Stimulated activated naive CD8-positive, alpha-beta T cell treated with anti-CD3 and anti-CD28 coated beads, Interleukin-15, Interleukin-2, amounts not matched to agents 100 U/mL and 50 U/mL, for 24 hours (primary cell): ENCODE measurements at regions not wholly inside any gene's neighbourhood (a gene's known extent, or its start where the extent isn't known, plus 50 kb on each side); places are given as distances from the start of the nearest gene placed in this dataset.

ENCODE experiments used
- ATAC-seq: fragments of 150-1000 bp; cut with Tn5 transposase; one replicate; pipeline ENCODE4 v1.10.0; 2021
- DNase-seq: peaks from one replicate; pipeline ENCODE4 v3.0.0; 2021

- DNase-seq (no peak), ATAC-seq (no peak)
Observed at GRCh38 chr2:118274841-118275510, 186.7 kb downstream of the INSIG2 start.

- DNase-seq (no peak), ATAC-seq (no peak)
Observed at GRCh38 chr2:118272391-118272790, 184.1 kb downstream of the INSIG2 start.

GRCh38 chr2:118269408-118270051, 181.3 kb downstream of the INSIG2 start:
- ATAC-seq = no peak
- DNase-seq = no peak

GRCh38 chr2:118268268-118268667, 180.0 kb downstream of the INSIG2 start:
- ATAC-seq (no peak), DNase-seq (no peak)

- DNase-seq (no peak), ATAC-seq (no peak)
Observed at GRCh38 chr2:118265873-118266455, 177.7 kb downstream of the INSIG2 start.

DNA sequence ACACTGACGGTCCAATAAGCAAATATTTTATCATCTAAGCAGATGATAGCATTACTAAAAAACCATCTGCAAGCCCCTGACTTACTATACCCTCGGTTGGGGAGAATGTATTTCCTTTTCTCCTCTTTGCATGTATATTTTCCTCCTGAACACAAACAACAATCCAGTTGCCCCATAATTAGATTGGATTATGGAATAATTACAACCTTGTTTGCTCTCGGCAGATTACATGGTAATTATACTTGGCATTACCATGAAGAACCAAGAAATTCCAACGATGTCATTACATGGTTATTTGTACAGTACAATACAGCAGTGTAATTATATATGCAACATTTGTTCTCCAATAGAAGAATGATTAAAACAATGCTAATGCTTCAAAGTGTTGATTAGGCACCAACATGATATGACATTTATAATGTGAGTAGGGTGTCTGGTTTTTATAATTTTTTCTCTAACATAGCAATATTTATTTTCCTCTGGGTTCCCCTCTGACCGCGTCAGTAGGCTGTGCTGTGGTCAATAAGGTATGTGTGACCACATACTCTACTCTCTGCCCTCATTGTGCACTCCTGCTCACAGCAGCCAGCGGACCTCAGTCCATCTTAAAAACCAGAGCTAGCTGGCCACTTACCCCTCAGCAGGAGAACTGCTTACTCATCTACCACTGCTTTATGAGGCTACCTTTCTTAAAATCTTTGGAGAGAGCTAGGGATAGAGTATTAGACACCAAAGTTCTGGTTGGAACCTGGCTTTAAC, 176.1 kb downstream of the INSIG2 start:
- ATAC-seq (no peak), DNase-seq (no peak)

- ATAC-seq (no peak), DNase-seq (no peak)
Observed at GRCh38 chr2:118257696-118258095, 169.4 kb downstream of the INSIG2 start.

DNA sequence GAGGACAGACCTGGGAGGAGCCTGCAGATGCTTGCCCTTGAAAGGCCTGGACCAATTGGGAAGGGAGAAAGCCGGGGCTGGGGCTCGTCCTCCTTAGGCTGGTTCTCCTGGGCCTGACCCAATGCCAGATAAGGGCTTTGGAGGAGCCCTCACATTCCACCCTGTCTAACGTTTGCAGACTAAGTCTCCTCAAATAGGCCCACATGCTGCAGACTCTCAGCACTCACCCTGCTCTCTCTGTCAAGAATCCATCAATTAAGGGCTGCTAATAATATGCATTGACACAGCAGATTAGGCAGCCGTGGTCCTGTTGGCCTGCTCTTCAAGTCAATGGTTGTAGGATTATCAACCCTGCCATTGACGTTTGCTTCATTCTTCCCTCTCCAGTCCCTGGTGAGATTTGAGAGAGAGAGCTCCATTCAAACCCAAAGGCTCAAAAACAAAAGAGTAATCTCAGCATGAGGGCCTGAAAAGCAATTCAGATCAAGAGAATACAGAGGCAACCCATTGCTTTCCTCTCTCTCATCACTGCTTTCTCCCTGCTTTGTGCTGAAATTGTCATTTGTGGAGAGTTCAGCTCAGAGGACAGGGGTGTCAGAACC, 167.6 kb downstream of the INSIG2 start:
- ATAC-seq (no peak), DNase-seq (no peak)

DNA sequence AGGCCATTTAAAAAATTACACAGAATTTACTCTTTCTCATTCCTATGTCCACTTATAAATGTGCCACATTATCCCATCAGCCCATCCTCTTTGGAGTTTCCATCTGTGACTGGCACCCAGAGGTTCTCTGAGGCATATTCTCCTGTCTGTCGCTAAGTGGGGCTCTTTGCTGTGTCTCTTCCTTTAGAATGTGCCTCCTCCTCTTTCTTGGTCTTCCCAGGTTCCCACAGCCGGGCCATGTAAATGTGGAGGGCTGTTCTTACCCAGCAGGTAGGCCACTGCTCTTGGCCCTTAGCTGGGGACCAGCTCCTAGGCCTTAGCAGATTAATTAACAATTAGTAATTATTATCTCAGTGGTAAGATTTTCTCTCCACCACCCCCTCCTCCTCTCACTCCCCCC, 167.0 kb downstream of the INSIG2 start:
- ATAC-seq (no peak), DNase-seq (no peak)

DNA sequence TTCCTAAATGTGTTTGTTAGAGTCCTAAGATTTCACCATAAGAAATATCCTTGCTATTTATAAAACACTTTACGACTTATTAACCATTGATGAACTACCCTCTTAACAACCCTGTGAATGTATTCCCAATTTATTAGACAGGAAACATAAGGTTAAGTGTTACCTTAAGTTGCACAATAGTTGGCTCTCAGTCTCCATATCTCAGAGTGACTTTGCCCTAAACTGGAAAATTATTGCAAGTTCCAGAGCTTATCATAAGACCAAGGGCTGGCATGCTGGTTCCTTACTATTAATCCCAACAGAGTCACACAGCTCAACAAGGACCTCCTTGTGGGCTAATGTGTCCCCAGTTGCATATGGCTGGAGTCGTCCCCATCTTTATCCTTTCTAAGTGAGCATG, 165.8 kb downstream of the INSIG2 start:
- no peak for DNase-seq
- no peak for ATAC-seq

- DNase-seq (no peak), ATAC-seq (no peak)
Observed at GRCh38 chr2:118251427-118251826, 163.2 kb downstream of the INSIG2 start.

DNA sequence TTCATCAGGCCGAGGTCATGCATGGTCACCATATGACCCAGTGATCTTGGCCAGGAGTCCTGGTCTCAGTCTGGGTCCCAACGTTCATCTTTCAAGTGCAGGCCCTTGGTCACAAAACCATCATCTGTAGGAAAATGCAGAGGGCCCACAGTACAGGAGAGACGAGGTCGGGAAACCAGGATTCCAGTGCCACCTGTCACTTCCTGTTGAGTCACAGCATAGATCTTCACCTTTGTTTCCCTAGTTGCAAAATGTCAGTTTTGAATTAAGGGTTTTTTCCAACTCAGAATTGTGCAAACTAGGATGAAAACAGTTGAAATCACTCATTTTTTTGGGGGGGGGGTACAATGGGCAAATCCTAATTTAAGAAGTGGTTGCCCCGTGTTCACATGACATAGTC, 162.2 kb downstream of the INSIG2 start:
- no peak for ATAC-seq
- no peak for DNase-seq

- DNase-seq (no peak), ATAC-seq (no peak)
Observed at GRCh38 chr2:118250001-118250400, 161.7 kb downstream of the INSIG2 start.

DNA sequence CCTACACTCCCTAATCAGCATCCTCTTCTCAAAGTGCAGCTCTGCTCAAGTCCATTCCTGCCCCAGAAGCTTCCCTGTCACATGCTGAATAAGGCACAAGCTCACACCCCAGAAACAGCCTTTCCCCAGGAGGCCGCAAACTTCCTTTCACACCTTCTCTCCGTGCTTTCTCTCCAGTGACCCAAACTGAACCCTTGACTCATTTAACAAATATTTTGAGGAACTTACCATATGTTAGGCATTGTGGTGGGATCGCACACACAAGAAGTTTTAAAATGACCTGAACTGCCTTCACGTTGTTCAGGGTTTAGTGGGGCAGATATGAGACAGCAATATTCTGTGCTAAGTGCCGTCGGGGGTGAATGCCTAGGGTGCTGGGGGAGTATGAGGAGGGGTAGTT, 161.3 kb downstream of the INSIG2 start:
- ATAC-seq (no peak), DNase-seq (no peak)

DNA sequence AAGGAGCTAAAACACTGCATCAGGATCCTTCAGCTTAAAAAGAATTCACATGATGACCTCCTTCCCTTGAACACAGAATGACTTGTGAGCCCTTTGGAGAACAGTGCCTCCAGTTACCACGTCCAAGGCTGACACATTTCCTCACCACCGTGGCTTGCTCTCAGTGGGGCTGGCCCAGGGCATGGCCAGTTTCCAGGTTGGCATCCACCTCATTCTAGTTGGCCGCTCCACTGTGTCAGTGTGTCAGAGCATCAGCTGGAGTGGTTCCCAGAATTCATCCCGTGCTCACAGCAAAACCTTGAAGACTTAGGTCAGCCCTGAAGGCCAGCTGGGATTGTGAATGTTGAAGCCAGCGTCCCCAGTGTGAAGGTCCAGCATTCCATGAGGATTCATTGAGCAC, 158.5 kb downstream of the INSIG2 start:
- no peak for DNase-seq
- ATAC-seq = no peak

DNA sequence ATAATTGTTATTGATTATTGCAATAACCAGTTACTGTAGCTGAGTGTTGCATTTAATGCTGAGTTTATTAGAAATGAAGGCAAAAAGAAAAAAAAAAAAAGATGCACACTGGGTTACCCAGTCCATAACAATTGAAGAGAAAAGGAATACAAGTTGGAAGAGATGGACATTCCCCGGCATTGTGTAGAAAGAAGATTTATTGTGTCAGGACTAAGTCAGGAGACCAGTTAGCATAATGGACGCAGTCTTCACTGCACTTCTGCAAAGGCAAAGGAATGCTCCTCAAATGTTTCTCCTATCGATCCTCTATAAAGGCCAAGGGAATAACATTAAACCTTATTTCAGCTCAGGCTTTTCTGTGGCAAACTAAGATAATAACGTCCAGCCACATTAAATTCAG, 157.8 kb downstream of the INSIG2 start:
- ATAC-seq (no peak), DNase-seq (no peak)

- ATAC-seq = no peak
- DNase-seq = no peak
Observed at GRCh38 chr2:118244686-118245085, 156.4 kb downstream of the INSIG2 start.

- no peak for ATAC-seq
Observed at GRCh38 chr2:118243031-118243430, 154.8 kb downstream of the INSIG2 start.

GRCh38 chr2:118242216-118242615, 153.9 kb downstream of the INSIG2 start:
- DNase-seq (no peak), ATAC-seq (peak; percentile 43)

More at GRCh38 chr2:118243031-118243430, 154.8 kb downstream of the INSIG2 start:
- no peak for DNase-seq

- ATAC-seq (no peak), DNase-seq (no peak)
Observed at GRCh38 chr2:118241128-118241527, 152.9 kb downstream of the INSIG2 start.

- no peak for ATAC-seq
- no peak for DNase-seq
Observed at GRCh38 chr2:118240276-118240675, 152.0 kb downstream of the INSIG2 start.

DNA sequence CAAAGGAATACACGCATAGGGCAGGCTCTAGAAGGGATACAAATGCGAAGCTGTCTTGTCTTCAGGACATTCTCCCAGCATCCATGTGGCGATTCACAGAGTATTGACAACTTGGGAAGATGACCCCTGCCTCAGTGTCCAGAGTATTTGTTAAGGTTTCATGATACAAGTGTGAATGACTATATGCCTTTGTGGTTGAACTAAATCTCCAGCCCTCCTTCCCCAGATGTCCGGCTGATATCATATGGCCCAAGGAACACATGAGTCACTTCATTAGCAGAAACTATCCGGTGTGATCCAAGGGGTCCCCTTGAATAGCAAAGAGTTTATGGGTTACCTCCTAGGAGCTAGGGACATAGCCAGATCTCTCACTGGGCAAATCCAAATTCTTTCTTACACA, 151.0 kb downstream of the INSIG2 start:
- ATAC-seq = no peak
- DNase-seq = no peak

- ATAC-seq (no peak), DNase-seq (no peak)
Observed at GRCh38 chr2:118237451-118237850, 149.2 kb downstream of the INSIG2 start.
